Parathyroid adenoma (tissue), 2 donors: ENCODE measurements at regions not wholly inside any gene's neighbourhood (a gene's known extent, or its start where the extent isn't known, plus 50 kb on each side); places are given as distances from the start of the nearest gene placed in this dataset.

Source experiments
- H2AFZ ChIP-seq: fragments of 300-600 bp; sonication (generic); one replicate; pipeline ENCODE4 v1.7.0; 2017; ENCODE audit warnings: antibody characterized with exemption, mild to moderate bottlenecking
- H3K27ac ChIP-seq: fragments of 300-600 bp; sonication (generic); one replicate; pipeline ENCODE4 v1.7.0; 2017
- H3K27me3 ChIP-seq: fragments of 300-600 bp; sonication (generic); one replicate; pipeline ENCODE4 v1.7.0; 2017; ENCODE audit warnings: low read length; ENCODE audit not compliant: control insufficient read depth, insufficient read depth
- H3K36me3 ChIP-seq: fragments of 300-600 bp; sonication (generic); one replicate; pipeline ENCODE4 v1.7.0; 2017; ENCODE audit warnings: low read length; ENCODE audit not compliant: control insufficient read depth, insufficient read depth
- H3K4me1 ChIP-seq: fragments of 300-600 bp; sonication (generic); one replicate; pipeline ENCODE4 v1.7.0; 2017; ENCODE audit warnings: control low read depth
- H3K4me2 ChIP-seq: fragments of 300-600 bp; sonication (generic); one replicate; pipeline ENCODE4 v1.7.0; 2017; ENCODE audit warnings: low read length
- H3K4me3 ChIP-seq: fragments of 300-600 bp; sonication (generic); one replicate; pipeline ENCODE4 v1.7.0; 2017; ENCODE audit warnings: low read depth, low read length
- H3K79me2 ChIP-seq: fragments of 300-600 bp; sonication (generic); one replicate; pipeline ENCODE4 v1.7.0; 2017; ENCODE audit warnings: control low read depth
- H3K9ac ChIP-seq: fragments of 300-600 bp; sonication (generic); one replicate; pipeline ENCODE4 v1.7.0; 2017; ENCODE audit warnings: mild to moderate bottlenecking
- H3K9me3 ChIP-seq: fragments of 300-600 bp; sonication (generic); one replicate; pipeline ENCODE4 v1.7.0; 2017; ENCODE audit warnings: low read length; ENCODE audit not compliant: control insufficient read depth
- TF ChIP-seq, protein P1 (sequence below): fragments of 300-600 bp; sonication (generic); IDR thresholded peaks from one replicate; pipeline ENCODE4 v1.7.0; 2017; ENCODE audit warnings: antibody characterized with exemption, mild to moderate bottlenecking
- donor health status: primary hyperparathyroidism.

GRCh38 chr6:165015676-165016075, 293.7 kb downstream of the C6orf118 start:
- H3K79me2 ChIP-seq: no peaks in the 10 kb centered on the region
- no peaks in the 10 kb centered on the region for H3K9me3 ChIP-seq

GRCh38 chr6:165013701-165014100, 295.7 kb downstream of the C6orf118 start:
- H2AFZ ChIP-seq: no peak overlapping the region
- no peaks in the 10 kb centered on the region for H3K9me3 ChIP-seq
- H3K79me2 ChIP-seq: no peaks in the 10 kb centered on the region
- H3K27ac ChIP-seq: no peak overlapping the region
- no peaks in the 10 kb centered on the region for H3K36me3 ChIP-seq
- no peaks in the 10 kb centered on the region for H3K4me1 ChIP-seq
- no peaks in the 10 kb centered on the region for H3K27me3 ChIP-seq
- H3K4me3 ChIP-seq: no peak overlapping the region
- H3K9ac ChIP-seq: no peak overlapping the region
- no peak overlapping the region for H3K4me2 ChIP-seq
- TF ChIP-seq, protein P1, sequence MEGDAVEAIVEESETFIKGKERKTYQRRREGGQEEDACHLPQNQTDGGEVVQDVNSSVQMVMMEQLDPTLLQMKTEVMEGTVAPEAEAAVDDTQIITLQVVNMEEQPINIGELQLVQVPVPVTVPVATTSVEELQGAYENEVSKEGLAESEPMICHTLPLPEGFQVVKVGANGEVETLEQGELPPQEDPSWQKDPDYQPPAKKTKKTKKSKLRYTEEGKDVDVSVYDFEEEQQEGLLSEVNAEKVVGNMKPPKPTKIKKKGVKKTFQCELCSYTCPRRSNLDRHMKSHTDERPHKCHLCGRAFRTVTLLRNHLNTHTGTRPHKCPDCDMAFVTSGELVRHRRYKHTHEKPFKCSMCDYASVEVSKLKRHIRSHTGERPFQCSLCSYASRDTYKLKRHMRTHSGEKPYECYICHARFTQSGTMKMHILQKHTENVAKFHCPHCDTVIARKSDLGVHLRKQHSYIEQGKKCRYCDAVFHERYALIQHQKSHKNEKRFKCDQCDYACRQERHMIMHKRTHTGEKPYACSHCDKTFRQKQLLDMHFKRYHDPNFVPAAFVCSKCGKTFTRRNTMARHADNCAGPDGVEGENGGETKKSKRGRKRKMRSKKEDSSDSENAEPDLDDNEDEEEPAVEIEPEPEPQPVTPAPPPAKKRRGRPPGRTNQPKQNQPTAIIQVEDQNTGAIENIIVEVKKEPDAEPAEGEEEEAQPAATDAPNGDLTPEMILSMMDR: no peak

More at GRCh38 chr6:165015676-165016075, 293.7 kb downstream of the C6orf118 start:
- no peaks in the 10 kb centered on the region for H3K36me3 ChIP-seq
- no peak overlapping the region for H3K9ac ChIP-seq
- H3K27ac ChIP-seq: no peak overlapping the region
- H3K27me3 ChIP-seq: no peaks in the 10 kb centered on the region
- no peak overlapping the region for H3K4me3 ChIP-seq
- H3K4me2 ChIP-seq: no peak overlapping the region
- H3K4me1 ChIP-seq: no peaks in the 10 kb centered on the region
- TF ChIP-seq, protein P1: no peak
- H2AFZ ChIP-seq: no peak overlapping the region

- H3K4me2 ChIP-seq: no peak overlapping the region
- no peak overlapping the region for H3K9ac ChIP-seq
- H3K79me2 ChIP-seq: no peaks in the 10 kb centered on the region
- TF ChIP-seq, protein P1: no peak
- no peaks in the 10 kb centered on the region for H3K9me3 ChIP-seq
- no peak overlapping the region for H3K4me3 ChIP-seq
- no peaks in the 10 kb centered on the region for H3K27me3 ChIP-seq
- no peak overlapping the region for H3K27ac ChIP-seq
- no peak overlapping the region for H2AFZ ChIP-seq
- no peaks in the 10 kb centered on the region for H3K36me3 ChIP-seq
- no peaks in the 10 kb centered on the region for H3K4me1 ChIP-seq
Measured at GRCh38 chr6:165012183-165012582, 297.2 kb downstream of the C6orf118 start.

DNA sequence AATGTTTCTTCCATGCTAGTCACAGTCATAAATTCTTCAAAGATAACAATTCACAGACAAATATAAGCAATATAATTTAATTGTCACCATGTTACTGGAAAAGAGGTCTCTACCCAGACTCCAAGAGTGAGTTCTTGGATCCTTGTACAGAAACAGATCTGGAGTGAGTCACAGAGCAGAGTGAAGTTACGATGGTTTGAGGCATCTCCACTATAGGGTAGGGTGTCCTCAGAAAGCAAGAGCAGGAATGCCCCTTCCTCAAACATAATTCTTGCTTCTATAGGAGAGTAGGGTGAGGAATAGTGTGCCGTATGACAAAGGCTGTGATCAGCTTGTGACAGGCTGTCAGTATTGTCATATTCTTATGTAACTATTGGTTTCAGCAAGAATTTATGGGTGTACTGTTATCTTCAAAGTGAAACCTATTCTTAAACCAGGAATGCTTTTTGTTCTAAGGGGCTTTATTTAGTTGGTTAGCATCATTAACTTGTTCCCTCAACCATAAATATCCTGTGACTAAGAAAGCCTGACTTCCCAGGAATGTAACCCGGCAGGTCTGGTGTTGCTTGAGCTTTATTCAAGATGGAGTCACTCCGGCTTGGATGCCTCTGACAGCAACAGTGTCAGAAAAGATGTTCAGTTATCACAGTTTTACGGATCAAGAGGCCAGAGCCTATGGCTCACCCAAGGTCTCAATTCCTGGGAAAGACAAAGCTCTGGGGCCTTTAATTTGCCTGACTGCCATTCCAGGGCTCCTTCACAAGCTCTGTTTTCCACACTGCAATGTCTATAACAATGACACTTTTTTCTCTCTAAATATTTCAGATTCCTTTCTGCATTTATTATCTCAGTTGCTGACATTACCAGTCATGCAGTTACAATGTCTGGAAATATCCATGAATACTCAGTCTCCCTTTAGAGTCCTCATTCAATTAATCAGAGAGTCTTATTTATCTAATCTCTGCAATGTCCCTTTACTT, 298.6 kb downstream of the C6orf118 start:
- Histone ChIP-seq H3K36me3 (no peaks in the 10 kb centered on the region), H3K4me3 (no peak overlapping the region), H3K79me2 (no peaks in the 10 kb centered on the region), H3K9me3 (no peaks in the 10 kb centered on the region), H3K4me1 (no peaks in the 10 kb centered on the region), H2AFZ (no peak overlapping the region), H3K4me2 (no peak overlapping the region), H3K27me3 (no peaks in the 10 kb centered on the region), H3K9ac (no peak overlapping the region), H3K27ac (no peak overlapping the region)
- TF ChIP-seq, protein P1: no peak

DNA sequence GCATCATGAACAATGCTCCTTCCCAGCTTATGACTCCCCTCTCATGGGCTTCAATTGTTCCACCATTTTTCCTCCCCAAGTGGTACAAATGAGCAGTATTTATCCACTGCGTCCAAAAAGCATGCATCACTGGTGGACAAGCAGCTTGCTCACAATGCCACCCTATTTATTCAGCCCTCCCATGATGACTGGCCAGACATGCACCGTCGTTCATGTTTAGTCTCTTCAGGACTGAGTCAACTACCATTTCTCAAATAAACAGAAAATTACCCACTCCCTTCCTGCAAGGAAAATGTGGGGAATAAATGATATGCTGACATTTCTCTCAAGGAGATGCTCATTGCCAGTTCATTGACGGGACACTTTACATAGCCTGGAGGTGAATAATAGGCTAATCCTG, 300.4 kb downstream of the C6orf118 start:
- TF ChIP-seq, protein P1: no peak
- Histone ChIP-seq H3K79me2 (no peaks in the 10 kb centered on the region), H3K27ac (no peak overlapping the region), H3K4me1 (no peaks in the 10 kb centered on the region), H3K27me3 (no peaks in the 10 kb centered on the region), H3K4me2 (no peak overlapping the region), H2AFZ (no peak overlapping the region), H3K36me3 (no peaks in the 10 kb centered on the region), H3K9ac (no peak overlapping the region), H3K4me3 (no peak overlapping the region), H3K9me3 (no peaks in the 10 kb centered on the region)
